ENCODE measurements at regions not wholly inside any gene's neighbourhood (a gene's known extent, or its start where the extent isn't known, plus 50 kb on each side); places are given as distances from the start of the nearest gene placed in this dataset.
"Not testable (repeated sequence)": the region's sequence is repeated elsewhere in the genome, so short reads cannot be mapped to it uniquely, and the experiment has no call there.

- H3K36me3 Mint-ChIP-seq (ENCODE audit: unreplicated experiment); H3K4me3 Mint-ChIP-seq (ENCODE audit: unreplicated experiment); H3K27ac Mint-ChIP-seq (ENCODE audit: unreplicated experiment); H3K9me3 Mint-ChIP-seq (ENCODE audit: unreplicated experiment); H3K4me1 Mint-ChIP-seq (ENCODE audit: low read depth, unreplicated experiment); H3K27me3 Mint-ChIP-seq (ENCODE audit: unreplicated experiment): not testable (repeated sequence)
- DNase-seq, result peak; percentile 37
Measured at GRCh38 chr2:90105142-90105541, 1413.7 kb downstream of the RPIA start.

GRCh38 chr2:90123409-90123808 is 1431.9 kb downstream of the RPIA start:
- not testable (repeated sequence) for H3K36me3 Mint-ChIP-seq (ENCODE audit: unreplicated experiment); H3K9me3 Mint-ChIP-seq (ENCODE audit: unreplicated experiment); H3K4me1 Mint-ChIP-seq (ENCODE audit: low read depth, unreplicated experiment); DNase-seq; H3K27me3 Mint-ChIP-seq (ENCODE audit: unreplicated experiment); H3K27ac Mint-ChIP-seq (ENCODE audit: unreplicated experiment); H3K4me3 Mint-ChIP-seq (ENCODE audit: unreplicated experiment)

- H3K4me1 Mint-ChIP-seq (ENCODE audit: low read depth, unreplicated experiment); H3K36me3 Mint-ChIP-seq (ENCODE audit: unreplicated experiment); H3K4me3 Mint-ChIP-seq (ENCODE audit: unreplicated experiment); H3K27ac Mint-ChIP-seq (ENCODE audit: unreplicated experiment); H3K9me3 Mint-ChIP-seq (ENCODE audit: unreplicated experiment); DNase-seq; H3K27me3 Mint-ChIP-seq (ENCODE audit: unreplicated experiment): not testable (repeated sequence)
Measured at GRCh38 chr2:90139046-90139445, 1447.6 kb downstream of the RPIA start.

- H3K27me3 Mint-ChIP-seq (ENCODE audit: unreplicated experiment); H3K36me3 Mint-ChIP-seq (ENCODE audit: unreplicated experiment); H3K4me1 Mint-ChIP-seq (ENCODE audit: low read depth, unreplicated experiment); H3K27ac Mint-ChIP-seq (ENCODE audit: unreplicated experiment); H3K4me3 Mint-ChIP-seq (ENCODE audit: unreplicated experiment); DNase-seq; H3K9me3 Mint-ChIP-seq (ENCODE audit: unreplicated experiment): not testable (repeated sequence)
Measured at GRCh38 chr2:90141558-90141957, 1450.1 kb downstream of the RPIA start.

GRCh38 chr2:90151805-90152204 is 1460.3 kb downstream of the RPIA start:
- not testable (repeated sequence) for H3K27ac Mint-ChIP-seq (ENCODE audit: unreplicated experiment); H3K4me3 Mint-ChIP-seq (ENCODE audit: unreplicated experiment); H3K4me1 Mint-ChIP-seq (ENCODE audit: low read depth, unreplicated experiment); H3K36me3 Mint-ChIP-seq (ENCODE audit: unreplicated experiment); H3K9me3 Mint-ChIP-seq (ENCODE audit: unreplicated experiment); H3K27me3 Mint-ChIP-seq (ENCODE audit: unreplicated experiment); DNase-seq

GRCh38 chr2:90170978-90171377 is 1479.5 kb downstream of the RPIA start:
- H3K27me3 Mint-ChIP-seq (ENCODE audit: unreplicated experiment); H3K27ac Mint-ChIP-seq (ENCODE audit: unreplicated experiment); H3K4me3 Mint-ChIP-seq (ENCODE audit: unreplicated experiment); DNase-seq; H3K36me3 Mint-ChIP-seq (ENCODE audit: unreplicated experiment); H3K9me3 Mint-ChIP-seq (ENCODE audit: unreplicated experiment); H3K4me1 Mint-ChIP-seq (ENCODE audit: low read depth, unreplicated experiment): not testable (repeated sequence)

- not testable (repeated sequence) for H3K9me3 Mint-ChIP-seq (ENCODE audit: unreplicated experiment); H3K4me1 Mint-ChIP-seq (ENCODE audit: low read depth, unreplicated experiment); H3K27me3 Mint-ChIP-seq (ENCODE audit: unreplicated experiment); H3K36me3 Mint-ChIP-seq (ENCODE audit: unreplicated experiment); DNase-seq; H3K27ac Mint-ChIP-seq (ENCODE audit: unreplicated experiment); H3K4me3 Mint-ChIP-seq (ENCODE audit: unreplicated experiment)
Measured at GRCh38 chr2:90173081-90173480, 1481.6 kb downstream of the RPIA start.

- H3K27ac Mint-ChIP-seq (ENCODE audit: unreplicated experiment); H3K36me3 Mint-ChIP-seq (ENCODE audit: unreplicated experiment); H3K4me1 Mint-ChIP-seq (ENCODE audit: low read depth, unreplicated experiment); H3K9me3 Mint-ChIP-seq (ENCODE audit: unreplicated experiment); H3K4me3 Mint-ChIP-seq (ENCODE audit: unreplicated experiment); DNase-seq; H3K27me3 Mint-ChIP-seq (ENCODE audit: unreplicated experiment): not testable (repeated sequence)
Measured at GRCh38 chr2:90179591-90179990, 1488.1 kb downstream of the RPIA start.

GRCh38 chr2:90207454-90208058 is 1516.1 kb downstream of the RPIA start:
- DNase-seq, result no peak
- peak; percentile 21 for TF ChIP-seq CTCF (IDR thresholded peaks at IDR 0.05; ENCODE audit: partially characterized antibody, unreplicated experiment)
- H3K27me3 Mint-ChIP-seq (ENCODE audit: unreplicated experiment), result no peaks in the 10 kb centered on the region
- H3K4me3 Mint-ChIP-seq (ENCODE audit: unreplicated experiment), result no peak overlapping the region
- H3K36me3 Mint-ChIP-seq (ENCODE audit: unreplicated experiment), result no peaks in the 10 kb centered on the region
- no peaks in the 10 kb centered on the region for H3K9me3 Mint-ChIP-seq (ENCODE audit: unreplicated experiment)
- H3K27ac Mint-ChIP-seq (ENCODE audit: unreplicated experiment), result no peak overlapping the region
- no peaks in the 10 kb centered on the region for H3K4me1 Mint-ChIP-seq (ENCODE audit: low read depth, unreplicated experiment)
